NCI-H774 (cell line): ENCODE measurements at regions not wholly inside any gene's neighbourhood (a gene's known extent, or its start where the extent isn't known, plus 50 kb on each side); places are given as distances from the start of the nearest gene placed in this dataset.
"Not testable (repeated sequence)": the region's sequence is repeated elsewhere in the genome, so short reads cannot be mapped to it uniquely, and the experiment has no call there.

Experiments
- DNase-seq: peaks from one replicate; lab custom pipeline; 2025; lab: John Stamatoyannopoulos, UW

GRCh38 chr12:65656156-65656882 lies 168.0 kb upstream of the HMGA2 start:
- DNase-seq, result no peak

- DNase-seq, result no peak
Observed at GRCh38 chr12:65656891-65657351, 167.4 kb upstream of the HMGA2 start.

- DNase-seq, result no peak
Observed at GRCh38 chr12:65657635-65658034, 166.6 kb upstream of the HMGA2 start.

GRCh38 chr12:65658360-65658759 lies 165.9 kb upstream of the HMGA2 start:
- no peak for DNase-seq

GRCh38 chr12:65659681-65660080 lies 164.6 kb upstream of the HMGA2 start:
- no peak for DNase-seq

GRCh38 chr12:65660096-65660495 lies 164.2 kb upstream of the HMGA2 start:
- no peak for DNase-seq

GRCh38 chr12:65660836-65661235 lies 163.4 kb upstream of the HMGA2 start:
- DNase-seq, result no peak

- no peak for DNase-seq
Observed at GRCh38 chr12:65662590-65662989, 161.7 kb upstream of the HMGA2 start.

GRCh38 chr12:65663097-65663496 lies 161.2 kb upstream of the HMGA2 start:
- DNase-seq, result no peak

GRCh38 chr12:65663648-65664047 lies 160.6 kb upstream of the HMGA2 start:
- DNase-seq, result no peak

GRCh38 chr12:65664715-65665250 lies 159.5 kb upstream of the HMGA2 start:
- DNase-seq, result no peak

- no peak for DNase-seq
Observed at GRCh38 chr12:65665817-65666216, 158.5 kb upstream of the HMGA2 start.

GRCh38 chr12:65666876-65667275 lies 157.4 kb upstream of the HMGA2 start:
- DNase-seq, result no peak

GRCh38 chr12:65667932-65668331 lies 156.4 kb upstream of the HMGA2 start:
- DNase-seq, result no peak

- no peak for DNase-seq
Observed at GRCh38 chr12:65668981-65669695, 155.1 kb upstream of the HMGA2 start.

- DNase-seq, result no peak
Observed at GRCh38 chr12:65670775-65671174, 153.5 kb upstream of the HMGA2 start.

GRCh38 chr12:65672441-65672840 lies 151.8 kb upstream of the HMGA2 start:
- no peak for DNase-seq

GRCh38 chr12:65673156-65673690 lies 151.1 kb upstream of the HMGA2 start:
- DNase-seq, result no peak

- DNase-seq, result no peak
Observed at GRCh38 chr12:65673732-65674131, 150.6 kb upstream of the HMGA2 start.

GRCh38 chr12:65675141-65675621 lies 149.1 kb upstream of the HMGA2 start:
- DNase-seq, result no peak

- DNase-seq, result not testable (repeated sequence)
Observed at GRCh38 chr12:65678172-65678571, 146.1 kb upstream of the HMGA2 start.

- DNase-seq, result no peak
Observed at GRCh38 chr12:65681226-65681625, 143.1 kb upstream of the HMGA2 start.

GRCh38 chr12:65682112-65682511 lies 142.2 kb upstream of the HMGA2 start:
- no peak for DNase-seq
